Stimulated activated CD4-positive, alpha-beta T cell treated with anti-CD3 and anti-CD28 coated beads, Interleukin-2, amount 100 ng/mL, for 4 hours (primary cell): ENCODE measurements at regions not wholly inside any gene's neighbourhood (a gene's known extent, or its start where the extent isn't known, plus 50 kb on each side); places are given as distances from the start of the nearest gene placed in this dataset.
"Not testable (repeated sequence)": the region's sequence is repeated elsewhere in the genome, so short reads cannot be mapped to it uniquely, and the experiment has no call there.

ENCODE experiments used
- DNase-seq: peaks from one replicate; pipeline ENCODE4 v3.0.0-alpha.2; 2020; ENCODE audit warnings: low read depth

GRCh38 chr2:8370258-8370802, 311.5 kb upstream of the ID2 start:
- no peak for DNase-seq

GRCh38 chr2:8371653-8372052, 310.2 kb upstream of the ID2 start:
- DNase-seq: no peak

DNA sequence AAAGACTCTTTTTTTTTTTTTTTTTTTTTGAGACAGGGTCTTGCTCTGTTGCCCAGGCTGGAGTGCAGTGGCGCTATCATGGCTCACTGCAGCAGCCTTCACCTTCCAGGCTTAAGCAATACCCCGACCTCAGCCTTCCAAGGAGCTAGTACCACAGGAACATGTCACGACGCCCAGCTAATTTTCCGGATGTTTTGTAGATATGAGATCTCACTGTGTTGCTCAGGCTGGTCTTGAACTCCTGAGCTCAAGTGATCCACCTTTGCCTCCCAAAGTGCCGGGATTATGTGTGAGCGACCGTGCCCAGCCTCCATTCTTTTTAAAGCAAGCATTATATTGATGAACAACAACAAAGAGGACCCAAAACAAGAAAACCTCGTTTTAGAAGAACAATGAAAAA, 307.1 kb upstream of the ID2 start:
- no peak for DNase-seq

DNA sequence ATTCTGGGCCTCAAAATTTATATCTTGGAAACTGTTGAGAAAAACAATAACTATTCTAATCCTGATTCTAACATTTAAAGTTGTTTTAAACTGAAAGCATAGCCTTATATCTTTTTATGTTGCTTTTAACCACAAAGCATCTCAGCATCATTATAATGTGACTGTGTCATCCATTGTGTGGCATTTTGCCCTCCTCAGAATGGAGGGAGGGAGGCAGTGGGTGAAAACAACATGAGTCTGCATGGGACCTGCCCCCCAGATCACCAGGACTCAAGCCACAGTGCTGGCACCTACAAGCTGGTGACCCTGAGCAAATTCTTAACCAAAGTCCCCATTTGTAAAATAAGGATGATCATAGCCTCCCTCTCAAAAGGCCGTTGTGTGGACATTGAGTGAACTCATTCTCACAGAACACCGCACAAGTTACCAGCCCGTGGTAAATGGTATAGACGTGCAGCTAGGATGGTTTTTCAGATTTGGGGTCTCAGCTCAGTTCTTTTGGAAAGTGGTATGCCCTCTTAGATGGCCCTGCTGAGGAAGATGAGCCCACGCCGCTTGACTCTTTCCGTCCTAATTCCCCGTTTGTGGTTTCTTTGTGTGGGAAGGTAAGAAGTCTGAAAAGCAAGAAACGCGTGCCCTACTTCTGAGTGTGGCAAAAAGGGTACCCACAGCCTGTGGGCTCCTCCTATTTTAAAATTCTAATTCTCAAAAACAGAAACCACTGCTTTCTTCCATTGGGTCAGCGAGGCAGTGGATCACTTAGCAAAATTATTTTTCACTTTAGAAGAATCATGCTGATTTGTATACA, 305.0 kb upstream of the ID2 start:
- DNase-seq: no peak

- DNase-seq: no peak
Measured at GRCh38 chr2:8378016-8378810, 303.6 kb upstream of the ID2 start.

GRCh38 chr2:8379128-8379527, 302.7 kb upstream of the ID2 start:
- DNase-seq: no peak

DNA sequence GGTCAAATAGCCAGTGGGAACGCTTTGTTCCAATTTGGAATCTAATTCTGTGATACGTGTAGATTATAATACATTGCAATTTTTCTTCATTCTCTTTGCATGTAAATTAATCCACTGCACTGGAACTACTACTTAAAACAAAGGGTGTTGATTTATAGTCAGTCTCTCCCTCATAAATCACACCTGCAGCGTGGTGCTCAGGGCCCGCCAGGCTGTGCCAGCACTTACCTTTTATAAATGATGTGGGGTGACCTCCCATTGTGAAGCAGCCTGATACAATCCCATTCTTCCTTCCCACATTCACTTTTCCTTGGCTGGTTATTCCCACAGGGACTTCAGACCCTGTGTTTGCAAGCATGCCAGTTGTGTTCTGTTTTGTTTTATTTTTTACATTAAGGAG, 302.3 kb upstream of the ID2 start:
- DNase-seq: no peak

- no peak for DNase-seq
Measured at GRCh38 chr2:8380026-8380425, 301.8 kb upstream of the ID2 start.

GRCh38 chr2:8380566-8380965, 301.3 kb upstream of the ID2 start:
- DNase-seq: no peak

GRCh38 chr2:8382485-8382884, 299.4 kb upstream of the ID2 start:
- no peak for DNase-seq

- not testable (repeated sequence) for DNase-seq
Measured at GRCh38 chr2:8386748-8387147, 295.1 kb upstream of the ID2 start.

GRCh38 chr2:8388781-8389180, 293.1 kb upstream of the ID2 start:
- no peak for DNase-seq

GRCh38 chr2:8389431-8390108, 292.3 kb upstream of the ID2 start:
- DNase-seq: no peak

DNA sequence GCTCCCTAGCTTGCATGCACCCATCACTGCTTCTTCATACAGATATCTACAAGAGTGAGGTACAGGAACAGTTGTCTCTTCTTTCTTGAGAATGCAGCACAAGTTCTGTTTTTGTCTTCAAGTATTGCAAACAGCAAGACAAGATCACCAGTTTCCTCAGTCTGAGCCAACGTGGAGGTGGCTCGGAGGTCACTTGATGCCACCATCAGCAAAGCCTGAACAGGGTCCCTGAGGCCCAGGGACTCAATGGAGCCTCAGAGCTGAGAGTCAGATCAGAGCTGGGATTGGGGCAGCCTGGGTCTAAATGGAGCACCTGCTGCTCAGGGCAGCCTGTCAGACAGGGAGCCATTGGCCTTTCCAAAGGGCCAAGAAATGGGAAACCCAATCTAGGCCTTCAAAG, 290.7 kb upstream of the ID2 start:
- DNase-seq: no peak

- DNase-seq: no peak
Measured at GRCh38 chr2:8391584-8391983, 290.3 kb upstream of the ID2 start.

- no peak for DNase-seq
Measured at GRCh38 chr2:8392098-8392866, 289.6 kb upstream of the ID2 start.

- DNase-seq: no peak
Measured at GRCh38 chr2:8393506-8393905, 288.4 kb upstream of the ID2 start.

DNA sequence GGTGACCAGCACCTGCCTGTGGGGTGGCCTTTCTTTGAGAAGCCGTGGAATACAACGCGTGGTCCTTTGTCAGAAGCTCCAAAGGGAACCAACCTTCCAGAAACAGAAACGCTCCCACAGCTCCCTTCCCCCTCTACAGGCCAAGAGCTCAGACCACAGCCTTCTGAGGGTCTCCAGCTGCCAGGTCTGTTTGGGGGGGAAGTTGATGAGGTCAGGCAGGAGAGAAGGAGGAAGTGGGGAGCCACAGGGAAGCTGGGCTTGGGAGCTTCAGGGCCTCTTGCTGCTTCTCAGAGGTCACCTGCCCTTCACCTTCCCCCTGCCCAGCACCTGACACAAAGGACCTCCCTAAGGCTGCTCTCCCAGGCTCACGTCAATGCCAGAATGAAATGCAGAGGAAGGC, 287.7 kb upstream of the ID2 start:
- DNase-seq: no peak

GRCh38 chr2:8394569-8395359, 287.1 kb upstream of the ID2 start:
- DNase-seq: no peak

- DNase-seq: no peak
Measured at GRCh38 chr2:8395718-8396117, 286.1 kb upstream of the ID2 start.

- no peak for DNase-seq
Measured at GRCh38 chr2:8398040-8398668, 283.7 kb upstream of the ID2 start.
